GM23338 (cell line): ENCODE measurements at regions not wholly inside any gene's neighbourhood (a gene's known extent, or its start where the extent isn't known, plus 50 kb on each side); places are given as distances from the start of the nearest gene placed in this dataset.

Experiments
- ATAC-seq: fragments of 200-7000 bp; cut with Tn5 transposase; 3 replicates; pipeline ENCODE4 v1.9.1; 2020
- DNase-seq: peaks from one replicate; pipeline ENCODE4 v3.0.0-alpha.2; 2015; ENCODE audit warnings: low spot score
- H2AFZ ChIP-seq: fragments of 200-600 bp; sonication (generic); 2 replicates; pipeline ENCODE4 v1.8.0; 2016; ENCODE audit warnings: antibody characterized with exemption, mild to moderate bottlenecking, moderate library complexity
- H3F3A ChIP-seq: fragments of 200-600 bp; sonication (generic); replicated peaks from 2 replicates; pipeline ENCODE4 v1.8.0; 2017; ENCODE audit warnings: antibody characterized with exemption, mixed run types, low read depth
- H3K27ac ChIP-seq: fragments of 200-600 bp; sonication (generic); 2 replicates; pipeline ENCODE4 v1.6.1; 2016; ENCODE audit warnings: low read depth
- H3K27me3 ChIP-seq: fragments of 200-600 bp; sonication (generic); 2 replicates; pipeline ENCODE4 v1.8.0; 2016; ENCODE audit warnings: mild to moderate bottlenecking, mixed run types, moderate library complexity; ENCODE audit not compliant: insufficient read depth
- H3K36me3 ChIP-seq: fragments of 200-600 bp; sonication (generic); 2 replicates; pipeline ENCODE4 v1.8.0; 2016; ENCODE audit warnings: mild to moderate bottlenecking; ENCODE audit not compliant: insufficient read depth
- H3K4me1 ChIP-seq: fragments of 200-600 bp; sonication (generic); 2 replicates; pipeline ENCODE4 v1.8.0; 2016; ENCODE audit warnings: mild to moderate bottlenecking, moderate library complexity; ENCODE audit not compliant: insufficient read depth
- H3K4me2 ChIP-seq: fragments of 200-600 bp; sonication (generic); 2 replicates; pipeline ENCODE4 v1.7.1; 2017; ENCODE audit warnings: mixed run types
- H3K4me3 ChIP-seq: fragments of 200-600 bp; sonication (generic); 2 replicates; pipeline ENCODE4 v1.6.1; 2016; ENCODE audit warnings: mixed run types
- H3K79me2 ChIP-seq: fragments of 200-600 bp; sonication (generic); replicated peaks from 2 replicates; pipeline ENCODE4 v1.8.0; 2017; ENCODE audit warnings: mild to moderate bottlenecking; ENCODE audit not compliant: insufficient read depth
- H3K9me2 ChIP-seq: fragments of 200-600 bp; sonication (generic); 2 replicates; pipeline ENCODE4 v1.8.0; 2017; ENCODE audit not compliant: insufficient read depth
- H4K20me1 ChIP-seq: fragments of 200-600 bp; sonication (generic); replicated peaks from 2 replicates; pipeline ENCODE4 v1.8.0; 2017; ENCODE audit warnings: mild to moderate bottlenecking; ENCODE audit not compliant: insufficient read depth
- H3K27ac Mint-ChIP-seq: 2 replicates; pipeline ENCODE4 v1.8.0; 2020; ENCODE audit warnings: inconsistent platforms, mild to moderate bottlenecking, moderate library complexity, mixed read lengths
- H3K27me3 Mint-ChIP-seq: 3 replicates; pipeline ENCODE4 v1.8.0; 2022; ENCODE audit warnings: low read depth, mild to moderate bottlenecking, moderate library complexity, mixed read lengths, inconsistent platforms; ENCODE audit not compliant: insufficient read depth, poor library complexity
- H3K36me3 Mint-ChIP-seq: 3 replicates; pipeline ENCODE4 v1.8.0; 2021; ENCODE audit warnings: low read depth, mild to moderate bottlenecking, inconsistent platforms, moderate library complexity, mixed read lengths
- H3K4me1 Mint-ChIP-seq: 3 replicates; pipeline ENCODE4 v1.8.0; 2020; ENCODE audit warnings: mild to moderate bottlenecking, inconsistent platforms, mixed read lengths
- H3K4me3 Mint-ChIP-seq: 3 replicates; pipeline ENCODE4 v1.8.0; 2021; ENCODE audit warnings: moderate library complexity, mild to moderate bottlenecking, inconsistent platforms, mixed read lengths
- H3K9me3 Mint-ChIP-seq: 3 replicates; pipeline ENCODE4 v1.8.0; 2020; ENCODE audit warnings: moderate library complexity, mild to moderate bottlenecking, inconsistent platforms, mixed read lengths
- CREB1 ChIP-seq: fragments of 250-450 bp; sonication (Bioruptor Pico); IDR thresholded peaks from 2 replicates; pipeline ENCODE4 v1.5.0; 2020; ENCODE audit warnings: low read depth, mild to moderate bottlenecking, moderate library complexity
- CTCF ChIP-seq, 2 experiments: fragments of 200-600 bp in 1 of 2; sonication (generic) in 1 of 2; conservative IDR thresholded peaks; 2 replicates each; pipeline versions ENCODE4 v1.5.1 to v1.6.1; 2016 to 2017; ENCODE audit warnings: antibody characterized with exemption in 2 of 2, low read depth in 2 of 2, mild to moderate bottlenecking in 2 of 2, moderate library complexity in 1 of 2
- NANOG ChIP-seq: IDR thresholded peaks from 2 replicates; pipeline ENCODE4 v1.6.1; 2016; ENCODE audit warnings: antibody characterized with exemption, borderline replicate concordance
- POLR2AphosphoS5 ChIP-seq: IDR thresholded peaks from 2 replicates; pipeline ENCODE4 v1.6.1; 2016; ENCODE audit warnings: antibody characterized with exemption, low read depth
- STAT1 ChIP-seq: IDR thresholded peaks from one replicate; pipeline ENCODE4 v1.6.1; 2016; ENCODE audit warnings: antibody characterized with exemption; ENCODE audit not compliant: unreplicated experiment
- ZNF331 ChIP-seq: fragments of 250-450 bp; sonication (Bioruptor Pico); IDR thresholded peaks from 2 replicates; pipeline ENCODE4 v1.5.0; 2020; ENCODE audit warnings: low read depth, mild to moderate bottlenecking, moderate library complexity
- TF ChIP-seq, protein P1 (sequence below): fragments of 250-450 bp; sonication (Bioruptor Pico); IDR thresholded peaks from 2 replicates; pipeline ENCODE4 v1.5.0; 2020; ENCODE audit warnings: mild to moderate bottlenecking, moderate library complexity
- TF ChIP-seq, protein P2 (sequence below): IDR thresholded peaks from one replicate; pipeline ENCODE4 v1.6.1; 2018; ENCODE audit warnings: antibody characterized with exemption; ENCODE audit not compliant: unreplicated experiment

- TF ChIP-seq, protein P1, sequence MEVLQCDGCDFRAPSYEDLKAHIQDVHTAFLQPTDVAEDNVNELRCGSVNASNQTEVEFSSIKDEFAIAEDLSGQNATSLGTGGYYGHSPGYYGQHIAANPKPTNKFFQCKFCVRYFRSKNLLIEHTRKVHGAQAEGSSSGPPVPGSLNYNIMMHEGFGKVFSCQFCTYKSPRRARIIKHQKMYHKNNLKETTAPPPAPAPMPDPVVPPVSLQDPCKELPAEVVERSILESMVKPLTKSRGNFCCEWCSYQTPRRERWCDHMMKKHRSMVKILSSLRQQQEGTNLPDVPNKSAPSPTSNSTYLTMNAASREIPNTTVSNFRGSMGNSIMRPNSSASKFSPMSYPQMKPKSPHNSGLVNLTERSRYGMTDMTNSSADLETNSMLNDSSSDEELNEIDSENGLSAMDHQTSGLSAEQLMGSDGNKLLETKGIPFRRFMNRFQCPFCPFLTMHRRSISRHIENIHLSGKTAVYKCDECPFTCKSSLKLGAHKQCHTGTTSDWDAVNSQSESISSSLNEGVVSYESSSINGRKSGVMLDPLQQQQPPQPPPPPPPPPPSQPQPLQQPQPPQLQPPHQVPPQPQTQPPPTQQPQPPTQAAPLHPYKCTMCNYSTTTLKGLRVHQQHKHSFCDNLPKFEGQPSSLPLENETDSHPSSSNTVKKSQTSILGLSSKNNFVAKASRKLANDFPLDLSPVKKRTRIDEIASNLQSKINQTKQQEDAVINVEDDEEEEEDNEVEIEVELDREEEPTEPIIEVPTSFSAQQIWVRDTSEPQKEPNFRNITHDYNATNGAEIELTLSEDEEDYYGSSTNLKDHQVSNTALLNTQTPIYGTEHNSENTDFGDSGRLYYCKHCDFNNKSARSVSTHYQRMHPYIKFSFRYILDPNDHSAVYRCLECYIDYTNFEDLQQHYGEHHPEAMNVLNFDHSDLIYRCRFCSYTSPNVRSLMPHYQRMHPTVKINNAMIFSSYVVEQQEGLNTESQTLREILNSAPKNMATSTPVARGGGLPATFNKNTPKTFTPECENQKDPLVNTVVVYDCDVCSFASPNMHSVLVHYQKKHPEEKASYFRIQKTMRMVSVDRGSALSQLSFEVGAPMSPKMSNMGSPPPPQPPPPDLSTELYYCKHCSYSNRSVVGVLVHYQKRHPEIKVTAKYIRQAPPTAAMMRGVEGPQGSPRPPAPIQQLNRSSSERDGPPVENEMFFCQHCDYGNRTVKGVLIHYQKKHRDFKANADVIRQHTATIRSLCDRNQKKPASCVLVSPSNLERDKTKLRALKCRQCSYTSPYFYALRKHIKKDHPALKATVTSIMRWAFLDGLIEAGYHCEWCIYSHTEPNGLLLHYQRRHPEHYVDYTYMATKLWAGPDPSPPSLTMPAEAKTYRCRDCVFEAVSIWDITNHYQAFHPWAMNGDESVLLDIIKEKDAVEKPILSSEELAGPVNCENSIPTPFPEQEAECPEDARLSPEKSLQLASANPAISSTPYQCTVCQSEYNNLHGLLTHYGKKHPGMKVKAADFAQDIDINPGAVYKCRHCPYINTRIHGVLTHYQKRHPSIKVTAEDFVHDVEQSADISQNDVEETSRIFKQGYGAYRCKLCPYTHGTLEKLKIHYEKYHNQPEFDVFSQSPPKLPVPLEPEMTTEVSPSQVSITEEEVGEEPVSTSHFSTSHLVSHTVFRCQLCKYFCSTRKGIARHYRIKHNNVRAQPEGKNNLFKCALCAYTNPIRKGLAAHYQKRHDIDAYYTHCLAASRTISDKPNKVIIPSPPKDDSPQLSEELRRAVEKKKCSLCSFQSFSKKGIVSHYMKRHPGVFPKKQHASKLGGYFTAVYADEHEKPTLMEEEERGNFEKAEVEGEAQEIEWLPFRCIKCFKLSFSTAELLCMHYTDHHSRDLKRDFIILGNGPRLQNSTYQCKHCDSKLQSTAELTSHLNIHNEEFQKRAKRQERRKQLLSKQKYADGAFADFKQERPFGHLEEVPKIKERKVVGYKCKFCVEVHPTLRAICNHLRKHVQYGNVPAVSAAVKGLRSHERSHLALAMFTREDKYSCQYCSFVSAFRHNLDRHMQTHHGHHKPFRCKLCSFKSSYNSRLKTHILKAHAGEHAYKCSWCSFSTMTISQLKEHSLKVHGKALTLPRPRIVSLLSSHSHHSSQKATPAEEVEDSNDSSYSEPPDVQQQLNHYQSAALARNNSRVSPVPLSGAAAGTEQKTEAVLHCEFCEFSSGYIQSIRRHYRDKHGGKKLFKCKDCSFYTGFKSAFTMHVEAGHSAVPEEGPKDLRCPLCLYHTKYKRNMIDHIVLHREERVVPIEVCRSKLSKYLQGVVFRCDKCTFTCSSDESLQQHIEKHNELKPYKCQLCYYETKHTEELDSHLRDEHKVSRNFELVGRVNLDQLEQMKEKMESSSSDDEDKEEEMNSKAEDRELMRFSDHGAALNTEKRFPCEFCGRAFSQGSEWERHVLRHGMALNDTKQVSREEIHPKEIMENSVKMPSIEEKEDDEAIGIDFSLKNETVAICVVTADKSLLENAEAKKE (CRISPR knock-in tag) = no peak
- TF ChIP-seq, protein P2, sequence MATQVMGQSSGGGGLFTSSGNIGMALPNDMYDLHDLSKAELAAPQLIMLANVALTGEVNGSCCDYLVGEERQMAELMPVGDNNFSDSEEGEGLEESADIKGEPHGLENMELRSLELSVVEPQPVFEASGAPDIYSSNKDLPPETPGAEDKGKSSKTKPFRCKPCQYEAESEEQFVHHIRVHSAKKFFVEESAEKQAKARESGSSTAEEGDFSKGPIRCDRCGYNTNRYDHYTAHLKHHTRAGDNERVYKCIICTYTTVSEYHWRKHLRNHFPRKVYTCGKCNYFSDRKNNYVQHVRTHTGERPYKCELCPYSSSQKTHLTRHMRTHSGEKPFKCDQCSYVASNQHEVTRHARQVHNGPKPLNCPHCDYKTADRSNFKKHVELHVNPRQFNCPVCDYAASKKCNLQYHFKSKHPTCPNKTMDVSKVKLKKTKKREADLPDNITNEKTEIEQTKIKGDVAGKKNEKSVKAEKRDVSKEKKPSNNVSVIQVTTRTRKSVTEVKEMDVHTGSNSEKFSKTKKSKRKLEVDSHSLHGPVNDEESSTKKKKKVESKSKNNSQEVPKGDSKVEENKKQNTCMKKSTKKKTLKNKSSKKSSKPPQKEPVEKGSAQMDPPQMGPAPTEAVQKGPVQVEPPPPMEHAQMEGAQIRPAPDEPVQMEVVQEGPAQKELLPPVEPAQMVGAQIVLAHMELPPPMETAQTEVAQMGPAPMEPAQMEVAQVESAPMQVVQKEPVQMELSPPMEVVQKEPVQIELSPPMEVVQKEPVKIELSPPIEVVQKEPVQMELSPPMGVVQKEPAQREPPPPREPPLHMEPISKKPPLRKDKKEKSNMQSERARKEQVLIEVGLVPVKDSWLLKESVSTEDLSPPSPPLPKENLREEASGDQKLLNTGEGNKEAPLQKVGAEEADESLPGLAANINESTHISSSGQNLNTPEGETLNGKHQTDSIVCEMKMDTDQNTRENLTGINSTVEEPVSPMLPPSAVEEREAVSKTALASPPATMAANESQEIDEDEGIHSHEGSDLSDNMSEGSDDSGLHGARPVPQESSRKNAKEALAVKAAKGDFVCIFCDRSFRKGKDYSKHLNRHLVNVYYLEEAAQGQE = no peak
These were observed 77.5 kb upstream of the ACTRT2 start (continued) for GRCh38 chr1:2943686-2944260.

DNA sequence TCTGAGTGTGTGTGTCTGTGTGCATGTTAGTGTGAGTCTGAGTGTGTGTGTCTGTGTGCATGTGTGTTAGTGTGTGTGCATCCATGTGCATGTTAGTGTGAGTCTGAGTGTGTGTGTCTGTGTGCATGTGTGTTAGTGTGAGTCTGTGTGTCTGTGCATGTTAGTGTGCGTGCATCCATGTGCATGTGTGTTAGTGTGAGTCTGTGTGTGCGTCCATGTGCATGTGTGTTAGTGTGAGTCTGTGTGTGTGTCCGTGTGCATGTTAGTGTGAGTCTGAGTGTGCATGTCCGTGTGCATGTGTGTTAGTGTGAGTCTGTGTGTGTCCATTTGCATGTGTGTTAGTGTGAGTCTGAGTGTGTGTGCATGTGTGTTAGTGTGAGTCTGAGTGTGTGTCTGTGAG, 76.6 kb upstream of the ACTRT2 start:
- Mint-ChIP-seq H3K4me1 (no peaks in the 10 kb centered on the region), H3K4me3 (no peak overlapping the region)
- no peak overlapping the region for H3K4me3 ChIP-seq
- TF ChIP-seq POLR2AphosphoS5 = no peak
- TF ChIP-seq STAT1 = no peak
- TF ChIP-seq NANOG = no peak
- TF ChIP-seq CREB1 (CRISPR knock-in tag) = no peak
- TF ChIP-seq, protein P2 = no peak
- TF ChIP-seq ZNF331 = no peak
- no peak for TF ChIP-seq CTCF (conservative IDR thresholded peaks at IDR 0.05; ENCODE audit: low read depth in 2 of 2)

More for the DNA sequence above, 76.6 kb upstream of the ACTRT2 start:
- Mint-ChIP-seq H3K27me3 (peaks cover 5% of the 10 kb centered on the region), H3K36me3 (peaks cover 7% of the 10 kb centered on the region; the same call in 1 of the 3 replicates), H3K9me3 (peaks cover 54% of the 10 kb centered on the region), H3K27ac (no peak overlapping the region)
- H2AFZ ChIP-seq = no peak overlapping the region
- no peak for ATAC-seq
- no peaks in the 10 kb centered on the region; the same call in 1 of the 2 replicates for H3K36me3 ChIP-seq
- no peaks in the 10 kb centered on the region for H3K79me2 ChIP-seq
- H3K27ac ChIP-seq = no peak overlapping the region
- H3K4me1 ChIP-seq = no peaks in the 10 kb centered on the region
- H4K20me1 ChIP-seq = no peaks in the 10 kb centered on the region
- H3K9me2 ChIP-seq = no peaks in the 10 kb centered on the region
- H3F3A ChIP-seq = 0 out of 2 replicates have a peak, but pooled peaks cover 3% of the 10 kb centered on the region
- no peaks in the 10 kb centered on the region for H3K27me3 ChIP-seq
- no peak for DNase-seq
- no peak overlapping the region for H3K4me2 ChIP-seq
